ENCODE measurements at regions not wholly inside any gene's neighbourhood (a gene's known extent, or its start where the extent isn't known, plus 50 kb on each side); places are given as distances from the start of the nearest gene placed in this dataset.

GRCh38 chr4:77538144-77538543, 67.5 kb upstream of the CXCL13 start:
- no peak for DNase-seq

GRCh38 chr4:77538574-77539157, 67.0 kb upstream of the CXCL13 start:
- DNase-seq, result no peak

All from NCI-H526 (cell line).